NCI-H2227 (cell line): ENCODE measurements at regions not wholly inside any gene's neighbourhood (a gene's known extent, or its start where the extent isn't known, plus 50 kb on each side); places are given as distances from the start of the nearest gene placed in this dataset.

Experiments used
- DNase-seq: peaks from one replicate; lab custom pipeline; 2025; ENCODE audit not compliant: unreplicated experiment; lab: John Stamatoyannopoulos, UW

DNA sequence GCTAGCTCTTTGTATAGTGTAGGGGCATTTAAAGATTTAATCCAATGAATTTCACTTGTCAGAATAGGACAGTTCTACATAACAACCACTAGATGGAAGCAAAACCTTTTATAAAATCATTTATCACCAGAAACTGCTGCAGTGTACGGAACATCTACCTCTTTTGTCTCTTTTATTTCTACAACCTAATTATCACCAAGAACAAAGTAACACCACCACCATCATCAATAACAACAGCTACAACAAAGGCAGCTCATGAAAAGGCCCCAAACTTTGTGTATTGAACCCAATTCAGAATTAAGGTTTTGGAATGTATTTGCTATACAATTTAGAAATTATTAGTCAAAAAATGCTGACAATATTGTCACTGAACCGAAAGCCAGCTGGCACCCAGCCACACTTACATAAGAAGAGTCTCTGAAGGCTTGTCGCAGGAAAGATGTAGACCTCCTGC, 260.9 kb upstream of the RPS6KA3 start:
- DNase-seq, result peak; percentile 61

DNA sequence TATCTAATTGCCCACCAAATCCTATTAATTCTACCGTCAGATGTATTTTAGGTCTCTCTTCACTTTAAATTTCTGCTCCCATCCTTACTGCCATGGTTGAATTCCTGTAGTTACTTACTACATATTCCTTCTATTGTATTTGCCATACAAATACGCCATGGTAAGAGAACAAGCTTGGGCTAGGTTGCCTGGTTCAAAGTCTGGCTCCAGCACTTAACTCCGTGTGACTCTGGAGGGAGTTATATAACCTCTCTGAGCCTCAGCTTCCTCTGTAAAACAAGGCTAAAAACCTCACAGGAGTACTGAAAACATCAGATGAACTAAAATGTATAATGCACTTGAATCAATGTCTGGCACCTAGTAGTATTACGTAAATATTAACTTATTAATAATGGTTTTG, 260.3 kb upstream of the RPS6KA3 start:
- no peak for DNase-seq

- DNase-seq, result no peak
Measured at GRCh38 chrX:20523626-20524312, 257.1 kb upstream of the RPS6KA3 start.

GRCh38 chrX:20522420-20522819, 255.7 kb upstream of the RPS6KA3 start:
- no peak for DNase-seq

- DNase-seq, result no peak
Measured at GRCh38 chrX:20521222-20521621, 254.5 kb upstream of the RPS6KA3 start.

- no peak for DNase-seq
Measured at GRCh38 chrX:20519826-20520225, 253.1 kb upstream of the RPS6KA3 start.

DNA sequence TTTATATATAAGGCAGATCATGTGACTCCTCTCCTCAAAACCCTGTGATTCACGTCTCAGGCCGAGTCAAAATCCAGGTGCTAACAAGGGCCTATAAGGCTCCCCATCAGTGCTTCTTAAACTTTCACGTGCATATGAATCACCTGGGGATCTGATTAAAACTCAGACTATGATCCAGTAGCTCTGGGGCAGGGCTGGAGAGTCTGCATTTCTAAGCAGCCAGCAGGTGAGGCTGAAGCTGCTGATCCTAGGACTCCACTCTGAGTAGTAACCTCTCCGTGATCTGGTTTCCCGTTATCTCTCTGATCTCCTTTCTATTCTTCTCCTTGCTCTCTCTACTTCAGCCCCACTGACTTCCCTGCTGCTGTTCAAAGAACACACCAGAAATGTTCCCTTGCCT, 252.4 kb upstream of the RPS6KA3 start:
- DNase-seq, result no peak

GRCh38 chrX:20517565-20517964, 250.9 kb upstream of the RPS6KA3 start:
- no peak for DNase-seq

DNA sequence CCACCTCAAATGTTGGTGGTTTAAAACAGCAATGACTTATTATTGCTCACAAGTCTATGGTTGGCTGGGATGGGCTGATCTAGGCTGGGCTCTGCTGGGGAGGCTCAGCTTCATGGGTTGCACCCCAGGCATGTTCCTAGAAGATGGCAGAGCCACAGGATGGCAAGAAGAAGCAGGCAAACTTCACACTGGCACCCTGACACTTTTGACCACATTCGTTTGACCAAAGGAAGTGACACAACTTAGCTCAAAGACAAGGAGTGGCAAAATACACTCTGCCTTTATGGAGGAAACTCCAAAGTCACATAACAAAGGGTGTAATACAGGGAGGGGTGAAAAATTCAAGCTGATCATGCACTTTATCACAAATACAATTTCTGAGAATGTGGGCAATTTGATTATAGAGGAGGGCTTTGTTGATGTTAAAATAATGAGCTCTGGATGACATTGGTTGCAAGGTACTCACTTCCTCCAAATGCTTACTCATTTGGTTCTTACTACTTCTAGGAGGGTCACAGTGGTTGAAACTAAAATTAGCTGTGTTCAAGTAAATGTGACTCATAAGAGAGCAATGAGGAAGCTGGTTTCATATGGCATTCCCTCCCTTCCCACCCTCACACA, 249.2 kb upstream of the RPS6KA3 start:
- no peak for DNase-seq

- DNase-seq, result no peak
Measured at GRCh38 chrX:20514358-20514757, 247.6 kb upstream of the RPS6KA3 start.

DNA sequence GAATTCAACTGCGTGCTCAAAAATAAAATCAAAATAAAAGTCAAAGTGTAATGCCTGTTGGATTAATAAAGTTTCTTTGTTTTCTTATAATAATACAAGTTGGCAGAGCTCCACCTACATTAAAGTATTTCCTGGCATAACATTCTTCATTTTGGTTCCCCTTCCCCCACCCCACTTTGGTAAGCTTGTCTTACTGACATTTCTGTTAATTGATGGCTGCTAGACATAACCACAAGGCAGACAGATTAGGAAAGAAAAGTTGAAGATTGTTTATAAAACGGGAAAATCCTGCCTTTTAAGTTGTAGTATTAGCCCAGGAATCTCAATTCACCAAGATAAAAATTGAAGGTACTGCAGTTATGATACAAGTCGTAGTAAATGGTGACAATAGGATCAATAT, 246.5 kb upstream of the RPS6KA3 start:
- DNase-seq, result no peak

DNA sequence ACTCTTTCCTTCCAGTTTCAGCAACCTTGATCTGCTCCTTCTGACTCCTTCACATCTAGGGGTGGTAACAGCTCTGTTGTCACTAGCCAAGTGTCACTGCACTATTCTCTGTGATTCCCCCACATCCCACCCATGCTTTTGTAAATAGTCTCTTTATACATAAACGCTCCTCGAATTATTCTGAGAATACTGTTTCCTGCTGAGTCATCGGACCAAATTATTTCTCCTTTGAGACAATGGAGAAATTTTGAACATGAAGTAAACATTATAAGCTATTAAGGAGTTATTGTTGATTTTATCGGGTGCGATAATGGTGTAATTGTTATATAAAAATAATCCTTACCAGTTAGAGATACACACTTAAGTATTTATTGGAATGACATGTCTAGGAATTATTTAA, 245.1 kb upstream of the RPS6KA3 start:
- DNase-seq, result no peak

- DNase-seq, result no peak
Measured at GRCh38 chrX:20507901-20508620, 241.4 kb upstream of the RPS6KA3 start.

DNA sequence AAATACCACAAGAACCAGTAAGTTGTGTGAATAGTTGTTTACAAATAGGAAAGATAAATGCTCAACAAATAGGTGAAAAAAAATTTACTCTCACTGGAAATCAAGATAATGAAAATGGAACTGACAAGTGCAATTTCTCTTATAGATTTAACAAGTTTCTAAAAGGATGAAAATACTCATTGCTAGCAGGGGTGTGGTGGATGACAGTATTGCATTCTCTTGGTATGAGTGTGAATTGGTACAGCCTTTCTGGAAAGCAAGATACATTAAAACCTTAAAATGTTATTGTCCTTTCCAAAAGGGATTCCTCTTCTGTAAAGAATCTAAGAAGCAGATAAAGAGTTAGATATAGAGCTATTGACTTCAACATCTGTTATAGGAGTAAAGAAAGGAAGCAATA, 240.0 kb upstream of the RPS6KA3 start:
- no peak for DNase-seq

GRCh38 chrX:20500949-20501348, 234.2 kb upstream of the RPS6KA3 start:
- DNase-seq, result no peak

- peak; percentile 6 for DNase-seq
Measured at GRCh38 chrX:20500171-20500865, 233.6 kb upstream of the RPS6KA3 start.

- DNase-seq, result no peak
Measured at GRCh38 chrX:20499763-20500162, 233.1 kb upstream of the RPS6KA3 start.

DNA sequence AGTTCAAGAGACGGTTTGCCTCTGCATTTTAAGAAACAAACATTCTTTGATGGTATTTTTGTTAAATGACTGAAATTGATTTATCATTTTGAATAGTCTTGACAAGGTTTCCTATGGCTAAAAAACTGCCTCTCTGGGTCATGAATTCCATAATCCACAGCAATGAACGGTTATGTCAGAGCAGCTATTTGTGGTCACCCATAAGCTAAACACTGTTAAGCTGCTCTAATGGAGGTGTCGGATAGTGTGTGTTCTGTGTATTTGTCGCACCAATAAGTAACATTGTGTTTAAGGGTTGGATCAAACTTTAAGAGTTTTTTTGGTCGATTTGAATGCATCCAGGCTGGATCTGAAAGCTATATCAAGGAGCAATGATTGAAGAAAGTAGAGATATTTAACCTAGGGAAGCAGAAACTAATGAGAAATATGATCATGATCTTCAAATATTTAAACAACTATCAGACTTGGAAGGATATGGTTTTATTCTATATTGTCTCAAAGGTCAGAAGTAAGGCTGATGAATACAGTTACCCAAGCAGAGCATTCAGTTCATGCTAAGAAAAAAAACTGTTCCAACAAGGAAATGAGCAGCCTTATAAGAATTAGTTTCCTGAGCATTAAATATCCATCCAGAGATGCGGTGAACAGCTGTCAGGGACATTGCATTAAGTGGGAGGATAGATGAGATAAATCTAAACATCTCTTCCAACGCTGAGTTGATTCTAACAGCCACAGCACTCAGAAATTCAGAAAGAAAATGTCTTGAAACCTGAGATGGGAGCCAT, 232.3 kb upstream of the RPS6KA3 start:
- peak; percentile 4 for DNase-seq

- DNase-seq, result no peak
Measured at GRCh38 chrX:20495575-20495974, 228.9 kb upstream of the RPS6KA3 start.

- DNase-seq, result no peak
Measured at GRCh38 chrX:20488473-20488872, 221.8 kb upstream of the RPS6KA3 start.

GRCh38 chrX:20487227-20487626, 220.5 kb upstream of the RPS6KA3 start:
- no peak for DNase-seq
